ENCODE measurements at regions not wholly inside any gene's neighbourhood (a gene's known extent, or its start where the extent isn't known, plus 50 kb on each side); places are given as distances from the start of the nearest gene placed in this dataset.

GRCh38 chr3:13213490-13213889 is 140.3 kb upstream of the IQSEC1 start:
- Histone ChIP-seq H3K9me3 (ENCODE audit: insufficient read depth, low read depth) (no peaks in the 10 kb centered on the region), H3K27ac (no peak overlapping the region), H3K4me3 (no peak overlapping the region), H2AFZ (no peak overlapping the region), H4K20me1 (ENCODE audit: insufficient read depth) (no peaks in the 10 kb centered on the region), H3K4me1 (replicated peaks; ENCODE audit: insufficient read depth) (peaks cover 30% of the 10 kb centered on the region), H3K4me2 (no peak overlapping the region), H3K36me3 (ENCODE audit: low read depth) (no peaks in the 10 kb centered on the region), H3K27me3 (ENCODE audit: insufficient read depth, low read depth) (no peaks in the 10 kb centered on the region), H3K79me2 (ENCODE audit: low read depth) (0 out of 2 replicates have a peak, but pooled peaks cover 6% of the 10 kb centered on the region), H3K9me2 (ENCODE audit: insufficient read depth) (no peaks in the 10 kb centered on the region), H3F3A (ENCODE audit: insufficient read depth, low read depth) (peaks cover 22% of the 10 kb centered on the region)
- CTCF ChIA-PET = no interaction called here
- POLR2A ChIA-PET (ENCODE audit: unreplicated experiment) = no interaction called here
- no peak for TF ChIP-seq CTCF (conservative IDR thresholded peaks at IDR 0.05)
- TF ChIP-seq EZH2 (IDR thresholded peaks at IDR 0.05; ENCODE audit: low read depth) = no peak
- DNase-seq = no peak
- intact Hi-C loops (cut with micrococcal nuclease; ENCODE audit: unreplicated experiment) = loop anchor here (10.0 kb wide), 2 partner anchors 59 to 241 kb away; no protein-coding TSS in a partner anchor
- BruUV-seq (replicated peaks) = no TSS peak

- no TSS peak for BruUV-seq (replicated peaks)
- ChIA-PET POLR2A (ENCODE audit: unreplicated experiment) (no interaction called here), CTCF (no interaction called here)
- Histone ChIP-seq H3K27ac (no peak overlapping the region), H3K79me2 (ENCODE audit: low read depth) (0 out of 2 replicates have a peak, but pooled peaks cover 1% of the 10 kb centered on the region), H2AFZ (no peak overlapping the region), H3K4me2 (no peak overlapping the region), H3K4me3 (no peak overlapping the region), H3F3A (ENCODE audit: insufficient read depth, low read depth) (peaks cover 7% of the 10 kb centered on the region; the same call in 1 of the 2 replicates), H3K36me3 (ENCODE audit: low read depth) (no peaks in the 10 kb centered on the region), H3K9me3 (ENCODE audit: insufficient read depth, low read depth) (no peaks in the 10 kb centered on the region), H3K4me1 (replicated peaks; ENCODE audit: insufficient read depth) (peaks cover 14% of the 10 kb centered on the region), H3K27me3 (ENCODE audit: insufficient read depth, low read depth) (no peaks in the 10 kb centered on the region), H3K9me2 (ENCODE audit: insufficient read depth) (no peaks in the 10 kb centered on the region), H4K20me1 (ENCODE audit: insufficient read depth) (no peaks in the 10 kb centered on the region)
- no peak for DNase-seq
- intact Hi-C loops (cut with micrococcal nuclease; ENCODE audit: unreplicated experiment) = loop anchor here (10.0 kb wide), 2 partner anchors 57 to 243 kb away; no protein-coding TSS in a partner anchor
- no peak for TF ChIP-seq CTCF (conservative IDR thresholded peaks at IDR 0.05)
- no peak for TF ChIP-seq EZH2 (IDR thresholded peaks at IDR 0.05; ENCODE audit: low read depth)
These were observed 138.5 kb upstream of the IQSEC1 start for GRCh38 chr3:13211605-13212210.

GRCh38 chr3:13210221-13210975 is 137.2 kb upstream of the IQSEC1 start:
- ChIA-PET POLR2A (ENCODE audit: unreplicated experiment) (interaction anchor here (0.6 kb wide), 1 partner anchor 100 kb away, joined by 3 read pairs; no protein-coding TSS in a partner anchor), CTCF (no interaction called here)
- Histone ChIP-seq H3K27me3 (ENCODE audit: insufficient read depth, low read depth) (no peaks in the 10 kb centered on the region), H3K4me2 (no peak overlapping the region), H3K36me3 (ENCODE audit: low read depth) (no peaks in the 10 kb centered on the region), H3K27ac (no peak overlapping the region), H3K9me3 (ENCODE audit: insufficient read depth, low read depth) (no peaks in the 10 kb centered on the region), H2AFZ (no peak overlapping the region), H3K9me2 (ENCODE audit: insufficient read depth) (no peaks in the 10 kb centered on the region), H3K79me2 (ENCODE audit: low read depth) (no peaks in the 10 kb centered on the region), H3F3A (ENCODE audit: insufficient read depth, low read depth) (peaks cover 4% of the 10 kb centered on the region; the same call in 1 of the 2 replicates), H3K4me3 (no peak overlapping the region), H3K4me1 (replicated peaks; ENCODE audit: insufficient read depth) (peaks cover 3% of the 10 kb centered on the region), H4K20me1 (ENCODE audit: insufficient read depth) (no peaks in the 10 kb centered on the region)
- DNase-seq = no peak
- intact Hi-C loops (cut with micrococcal nuclease; ENCODE audit: unreplicated experiment) = loop anchor here (10.0 kb wide), 2 partner anchors 56 to 244 kb away; no protein-coding TSS in a partner anchor
- TF ChIP-seq CTCF (conservative IDR thresholded peaks at IDR 0.05) (no peak), EZH2 (IDR thresholded peaks at IDR 0.05; ENCODE audit: low read depth) (no peak)
- BruUV-seq (replicated peaks) = no TSS peak
